GM19043 (cell line): ENCODE measurements at regions not wholly inside any gene's neighbourhood (a gene's known extent, or its start where the extent isn't known, plus 50 kb on each side); places are given as distances from the start of the nearest gene placed in this dataset.
"Not testable (repeated sequence)": the region's sequence is repeated elsewhere in the genome, so short reads cannot be mapped to it uniquely, and the experiment has no call there.

ENCODE experiments used
- ATAC-seq: cut with Tn5 transposase; IDR thresholded peaks from one replicate; pipeline ENCODE4 v1.9.1; 2021; ENCODE audit warnings: low read depth; ENCODE audit not compliant: unreplicated experiment

- ATAC-seq = no peak
Measured at GRCh38 chr13:21228738-21229137, 52.3 kb downstream of the MRPL57 start.

- ATAC-seq = no peak
Measured at GRCh38 chr13:21229241-21230024, 53.0 kb downstream of the MRPL57 start.

- no peak for ATAC-seq
Measured at GRCh38 chr13:21230516-21230915, 54.1 kb downstream of the MRPL57 start.

DNA sequence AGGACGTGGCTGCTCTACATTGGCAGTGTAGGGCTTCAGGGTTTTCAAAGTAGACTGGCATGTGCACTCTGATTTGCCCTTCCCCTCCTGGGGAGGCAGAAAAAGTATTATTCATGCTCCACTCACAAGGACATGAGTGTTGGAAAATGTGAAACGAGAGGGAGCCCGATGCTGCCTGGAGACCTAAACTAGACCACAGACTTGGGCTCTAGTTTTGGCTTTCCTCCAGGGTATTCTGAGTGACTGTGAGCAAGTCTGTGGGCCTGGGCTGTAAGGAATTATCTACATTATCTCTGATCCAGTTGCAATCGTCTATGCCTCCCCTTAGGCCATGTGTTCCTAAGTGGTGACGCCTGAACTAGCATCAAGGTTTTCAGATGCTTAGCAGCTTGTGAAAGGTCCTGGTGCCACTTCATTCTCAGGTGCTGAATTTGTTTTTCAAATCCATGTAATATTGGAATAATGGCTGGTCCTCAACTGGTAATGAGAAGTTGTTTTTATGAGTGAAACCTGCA, 55.0 kb downstream of the MRPL57 start:
- ATAC-seq = no peak

DNA sequence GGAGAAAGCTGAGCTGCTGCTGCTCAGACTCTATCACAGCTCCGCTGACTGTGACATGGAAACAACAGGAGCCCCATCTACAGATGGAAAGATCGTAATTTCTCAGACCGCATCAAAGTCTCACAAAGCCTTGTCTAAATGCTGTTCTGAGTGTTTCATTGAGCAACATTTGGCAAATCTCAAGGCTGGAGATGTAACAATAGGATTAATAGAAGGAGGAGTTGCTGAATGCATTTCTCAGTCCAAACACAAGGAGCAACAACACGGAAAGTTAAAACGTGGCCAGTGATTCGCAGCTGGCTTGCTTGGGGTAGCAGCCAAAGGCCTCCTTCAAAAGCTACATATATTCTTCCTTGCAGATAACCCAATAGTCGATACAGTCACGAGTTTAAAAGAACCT, 55.7 kb downstream of the MRPL57 start:
- no peak for ATAC-seq

DNA sequence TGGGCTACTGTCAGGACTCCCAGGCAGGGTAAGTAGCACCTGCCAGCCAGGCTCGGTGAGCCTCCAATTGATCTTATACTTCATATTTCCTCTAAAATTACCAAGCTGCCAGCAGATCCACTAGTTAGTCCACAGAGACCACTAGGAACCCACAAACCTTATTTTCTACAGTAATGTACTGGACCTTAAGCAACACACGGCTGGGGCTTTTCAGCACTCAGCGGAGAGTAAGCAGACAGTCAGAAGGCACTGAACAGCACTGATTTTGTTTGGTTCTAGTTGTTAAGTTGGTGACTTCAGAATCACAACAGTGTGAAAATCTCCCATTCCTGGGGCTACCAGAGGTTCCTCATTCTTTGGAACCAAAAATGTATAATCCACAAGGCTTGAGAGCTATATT, 56.1 kb downstream of the MRPL57 start:
- no peak for ATAC-seq

DNA sequence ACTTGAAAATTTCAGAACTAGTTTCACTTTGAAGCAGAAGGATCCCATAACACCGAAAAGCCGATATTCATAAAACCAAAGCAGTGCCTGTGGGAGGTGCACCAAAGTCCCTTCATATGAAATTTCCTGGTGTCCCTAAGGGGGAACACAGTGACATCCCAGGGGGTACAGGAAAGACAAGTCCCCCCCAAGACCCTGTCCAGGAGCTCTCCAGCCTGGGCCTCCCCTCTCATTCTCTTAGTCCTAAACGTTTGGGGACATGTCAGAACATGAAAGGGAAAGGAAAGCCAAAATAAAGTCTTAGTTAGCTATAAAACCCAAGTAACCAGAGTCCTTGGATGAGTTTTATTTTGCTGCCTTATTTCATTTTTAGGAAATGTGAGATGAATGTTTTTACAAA, 56.6 kb downstream of the MRPL57 start:
- ATAC-seq = no peak

- ATAC-seq = no peak
Measured at GRCh38 chr13:21234526-21234925, 58.1 kb downstream of the MRPL57 start.

DNA sequence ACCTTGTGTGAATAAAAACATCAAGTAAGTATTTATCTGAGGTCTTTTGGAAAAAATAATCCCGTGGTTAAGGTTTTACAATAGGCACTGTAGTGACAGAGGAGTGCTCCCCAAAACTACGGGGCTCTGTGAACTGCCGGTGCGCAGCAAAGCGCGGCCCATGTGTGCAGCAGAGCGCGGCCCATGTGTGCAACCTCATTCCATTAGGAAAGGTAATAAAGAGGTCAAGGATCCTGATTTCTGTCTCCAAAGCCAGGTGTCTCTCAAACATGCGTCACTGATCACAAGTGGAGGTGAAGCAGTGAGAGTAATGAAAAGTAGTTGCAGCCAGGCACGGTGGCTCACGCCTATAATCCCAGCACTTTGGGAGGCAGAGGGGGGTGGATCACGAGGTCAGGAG, 58.7 kb downstream of the MRPL57 start:
- ATAC-seq = no peak

DNA sequence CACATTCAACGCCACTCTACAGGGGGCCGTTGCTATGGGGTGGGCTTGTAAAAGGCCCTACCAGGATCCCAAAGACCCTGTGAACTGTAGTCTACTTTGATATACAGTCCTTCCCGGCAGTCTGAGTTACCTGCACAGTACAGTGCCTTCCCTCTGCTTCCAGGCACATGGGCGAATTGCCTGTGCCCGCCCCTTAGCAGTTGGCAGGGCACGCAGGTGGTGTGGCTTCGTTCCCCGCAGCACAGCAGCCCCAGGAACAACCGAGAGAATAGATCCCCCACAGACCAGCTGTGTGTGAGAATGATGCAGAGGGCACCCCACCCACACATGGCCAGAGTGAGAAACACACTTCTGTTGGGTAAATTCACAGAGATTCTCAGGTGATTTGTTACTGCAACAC, 60.6 kb downstream of the MRPL57 start:
- no peak for ATAC-seq

DNA sequence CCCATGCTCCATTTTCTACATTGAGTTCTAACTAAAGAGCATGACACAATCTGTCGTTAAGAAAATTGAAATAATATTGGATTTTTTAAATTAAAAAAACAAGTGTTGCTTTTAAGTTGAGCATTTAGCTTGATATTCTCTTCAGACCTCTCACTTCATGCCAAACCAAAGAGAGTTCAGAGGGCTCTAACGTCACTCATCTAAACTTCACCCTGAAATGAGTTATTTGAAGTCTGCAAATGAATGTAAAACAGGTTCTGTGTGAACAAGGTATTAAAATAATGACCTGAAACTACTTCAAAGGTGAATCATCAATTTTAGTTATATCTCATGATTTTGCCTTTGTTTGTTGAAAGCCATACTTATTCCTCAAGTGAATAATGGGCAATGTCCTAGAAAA, 61.8 kb downstream of the MRPL57 start:
- ATAC-seq = no peak

GRCh38 chr13:21240586-21240985, 64.1 kb downstream of the MRPL57 start:
- ATAC-seq = no peak

DNA sequence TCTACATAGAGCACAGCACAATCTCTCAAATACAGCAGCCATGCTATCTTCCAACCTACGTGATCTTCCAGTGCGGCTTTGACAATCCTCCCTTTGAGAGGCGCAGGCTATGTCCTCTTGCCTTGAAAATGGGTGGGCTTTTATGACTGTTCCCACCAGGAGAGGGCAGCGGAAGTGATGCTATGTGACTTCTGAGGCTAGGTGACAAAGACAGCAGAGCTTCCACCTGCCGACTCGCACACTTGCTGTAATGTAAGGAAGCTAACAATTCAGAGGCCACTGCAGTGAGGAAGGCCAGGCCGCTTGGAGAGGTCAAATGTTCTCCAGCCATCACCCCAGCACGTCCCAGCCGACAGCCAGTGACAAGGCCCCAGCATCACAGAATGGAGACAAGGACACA, 65.8 kb downstream of the MRPL57 start:
- no peak for ATAC-seq

DNA sequence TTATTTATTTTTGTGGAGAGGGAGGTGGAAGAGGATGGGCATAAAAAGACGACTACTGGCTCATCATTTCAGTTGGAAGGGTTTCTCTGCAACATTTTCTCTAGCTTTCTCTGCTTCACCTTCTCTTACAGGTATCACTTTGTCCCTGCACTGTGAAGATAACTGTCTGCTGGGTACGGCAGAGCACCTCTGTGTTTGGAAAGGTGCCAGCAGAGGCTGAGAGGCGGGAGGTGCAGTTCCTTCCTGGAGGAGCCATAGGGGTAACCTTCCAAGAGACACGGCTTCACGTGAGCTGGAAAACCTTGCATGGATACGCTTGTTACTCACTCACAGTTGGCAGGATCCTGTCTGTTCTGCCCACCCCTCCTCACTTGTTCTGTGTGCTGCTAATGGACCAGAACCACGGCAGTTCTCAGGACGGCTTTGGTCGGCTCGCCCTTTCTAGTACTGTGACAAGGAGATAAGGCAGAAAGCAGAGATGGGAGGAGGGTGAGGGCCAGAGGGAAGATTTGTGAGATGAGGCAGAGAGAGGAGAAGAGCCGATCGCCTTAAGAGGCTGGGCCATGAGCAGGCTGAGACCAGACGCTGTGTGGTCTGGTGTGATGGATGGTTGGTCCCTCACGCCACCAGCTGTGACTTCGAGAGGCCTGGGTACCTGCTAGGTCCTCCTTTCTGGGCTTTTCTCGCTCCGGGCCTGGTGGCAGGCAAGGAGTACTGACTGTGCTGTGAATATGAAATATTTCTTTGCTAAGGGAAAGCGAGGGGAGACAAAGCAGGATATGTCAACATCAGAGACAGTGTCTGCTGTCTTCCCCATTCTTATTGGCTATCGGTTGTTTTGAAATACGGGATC, 66.8 kb downstream of the MRPL57 start:
- ATAC-seq = no peak

GRCh38 chr13:21243898-21244184, 67.4 kb downstream of the MRPL57 start:
- ATAC-seq = not testable (repeated sequence)

GRCh38 chr13:21246761-21247452, 70.4 kb downstream of the MRPL57 start:
- no peak for ATAC-seq

GRCh38 chr13:21256351-21256761, 79.9 kb downstream of the MRPL57 start:
- ATAC-seq = no peak

DNA sequence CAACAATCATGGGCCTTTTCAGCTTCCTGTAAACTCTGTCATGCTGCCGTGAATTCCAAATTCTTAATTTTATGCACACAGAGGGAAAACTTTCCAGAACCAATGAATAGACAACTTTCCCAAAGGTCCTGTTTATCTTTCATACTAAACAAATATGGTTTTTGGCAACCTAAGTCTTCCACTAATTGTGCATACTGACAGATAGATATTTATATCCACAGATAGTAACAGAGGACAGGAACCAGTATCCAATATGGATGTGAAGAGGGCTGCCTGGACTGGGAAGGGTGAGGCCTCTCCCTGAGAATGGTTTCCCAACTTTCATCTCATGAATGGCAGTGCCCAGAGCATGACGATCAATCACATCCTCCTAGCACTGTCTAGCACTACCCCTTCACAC, 80.4 kb downstream of the MRPL57 start:
- ATAC-seq = no peak

- ATAC-seq = no peak
Measured at GRCh38 chr13:21259571-21260455, 83.4 kb downstream of the MRPL57 start.

DNA sequence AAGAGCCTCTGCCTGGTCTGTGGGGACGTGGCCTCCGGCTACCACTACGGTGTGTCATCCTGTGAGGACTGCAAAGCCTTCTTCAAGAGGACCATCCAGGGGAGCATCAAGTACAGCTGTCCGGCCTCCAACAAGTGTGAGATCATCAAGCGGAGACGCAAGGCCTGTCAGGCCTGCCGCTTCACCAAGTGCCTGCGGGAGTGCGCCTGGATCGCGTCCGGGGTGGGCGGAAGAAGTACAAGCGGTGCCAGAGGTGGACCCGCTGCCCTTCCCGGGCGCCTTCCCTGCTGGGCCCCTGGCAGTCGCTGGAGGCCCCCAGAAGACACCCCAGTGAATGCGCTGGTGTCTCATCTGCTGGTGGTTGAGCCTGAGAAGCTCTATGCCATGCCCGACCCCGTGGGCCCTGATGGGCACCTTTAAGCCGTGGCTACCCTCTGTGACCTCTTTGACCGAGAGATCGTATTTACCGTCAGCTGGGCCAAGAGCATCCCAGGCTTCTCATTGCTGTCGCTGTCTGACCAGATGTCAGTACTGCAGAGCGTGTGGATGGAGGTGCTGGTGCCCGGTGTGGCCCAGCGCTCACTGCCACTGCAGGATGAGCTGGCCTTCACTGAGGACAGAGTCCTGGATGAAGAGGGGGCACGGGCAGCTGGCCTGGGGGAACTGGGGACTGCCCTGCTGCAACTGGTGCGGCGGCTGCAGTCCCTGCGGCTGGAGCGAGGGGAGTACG, 84.3 kb downstream of the MRPL57 start:
- not testable (repeated sequence) for ATAC-seq
